ENCODE measurements at regions not wholly inside any gene's neighbourhood (a gene's known extent, or its start where the extent isn't known, plus 50 kb on each side); places are given as distances from the start of the nearest gene placed in this dataset.
"Not testable (repeated sequence)": the region's sequence is repeated elsewhere in the genome, so short reads cannot be mapped to it uniquely, and the experiment has no call there.

- DNase-seq (ENCODE audit: insufficient read length, low spot score), result no peak
Measured at GRCh38 chr1:65059930-65060538, 88.0 kb upstream of the AK4 start.

GRCh38 chr1:65062339-65062738 lies 85.7 kb upstream of the AK4 start:
- FAIRE-seq (no peak), DNase-seq (ENCODE audit: insufficient read length, low spot score) (no peak)

More at GRCh38 chr1:65059930-65060538, 88.0 kb upstream of the AK4 start:
- FAIRE-seq, result no peak

DNA sequence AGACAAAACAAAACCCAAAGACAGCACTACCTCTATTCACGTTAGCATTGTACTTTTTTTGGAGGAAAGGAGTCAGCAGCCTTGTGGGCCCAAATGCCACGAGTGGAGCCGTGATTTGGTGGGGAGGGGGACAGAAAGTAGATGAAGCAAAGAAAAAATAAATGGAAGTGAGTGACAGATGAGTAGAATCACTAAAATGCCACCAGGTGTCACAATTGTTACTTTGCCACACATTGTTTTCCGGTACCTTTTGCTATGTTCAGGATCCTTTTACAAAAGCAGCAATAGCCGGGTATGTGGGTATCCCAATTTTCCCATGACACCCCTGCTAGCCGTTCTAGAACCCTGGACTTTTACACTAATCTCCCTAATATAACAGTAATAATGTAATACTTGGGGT lies 85.0 kb upstream of the AK4 start:
- FAIRE-seq, result no peak
- DNase-seq (ENCODE audit: insufficient read length, low spot score), result no peak

- FAIRE-seq (no peak), DNase-seq (ENCODE audit: insufficient read length, low spot score) (no peak)
Measured at GRCh38 chr1:65064981-65065380, 83.0 kb upstream of the AK4 start.

- no peak for FAIRE-seq
- no peak for DNase-seq (ENCODE audit: insufficient read length, low spot score)
Measured at GRCh38 chr1:65065524-65066418, 82.2 kb upstream of the AK4 start.

DNA sequence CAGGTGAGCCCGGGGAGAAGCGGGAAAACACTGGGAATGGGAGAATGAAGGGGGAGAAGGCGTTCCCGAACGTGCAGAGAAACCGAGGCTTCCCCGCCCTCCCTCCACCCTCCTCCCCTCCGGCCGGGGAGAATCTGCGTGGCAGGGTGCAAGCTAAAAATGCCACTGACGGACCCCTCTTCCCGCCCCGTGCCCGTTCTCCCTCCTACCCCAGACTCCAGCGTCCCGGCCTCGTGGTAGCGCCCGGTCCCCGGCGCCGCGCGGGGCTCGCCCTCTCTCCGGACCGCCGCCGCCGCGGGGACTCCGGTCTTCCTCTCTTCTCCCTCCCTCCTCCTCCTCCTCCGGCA lies 81.6 kb upstream of the AK4 start:
- FAIRE-seq, result no peak

GRCh38 chr1:65066766-65067490 lies 81.1 kb upstream of the AK4 start:
- no peak for FAIRE-seq
- peak; percentile 46 for DNase-seq (ENCODE audit: insufficient read length, low spot score)

More for the DNA sequence above, 81.6 kb upstream of the AK4 start:
- no peak for DNase-seq (ENCODE audit: insufficient read length, low spot score)

- DNase-seq (ENCODE audit: insufficient read length, low spot score) (peak; percentile 50), FAIRE-seq (no peak)
Measured at GRCh38 chr1:65067491-65068201, 80.4 kb upstream of the AK4 start.

- peak; percentile 14 for FAIRE-seq
- DNase-seq (ENCODE audit: insufficient read length, low spot score), result no peak
Measured at GRCh38 chr1:65068202-65069010, 79.6 kb upstream of the AK4 start.

DNA sequence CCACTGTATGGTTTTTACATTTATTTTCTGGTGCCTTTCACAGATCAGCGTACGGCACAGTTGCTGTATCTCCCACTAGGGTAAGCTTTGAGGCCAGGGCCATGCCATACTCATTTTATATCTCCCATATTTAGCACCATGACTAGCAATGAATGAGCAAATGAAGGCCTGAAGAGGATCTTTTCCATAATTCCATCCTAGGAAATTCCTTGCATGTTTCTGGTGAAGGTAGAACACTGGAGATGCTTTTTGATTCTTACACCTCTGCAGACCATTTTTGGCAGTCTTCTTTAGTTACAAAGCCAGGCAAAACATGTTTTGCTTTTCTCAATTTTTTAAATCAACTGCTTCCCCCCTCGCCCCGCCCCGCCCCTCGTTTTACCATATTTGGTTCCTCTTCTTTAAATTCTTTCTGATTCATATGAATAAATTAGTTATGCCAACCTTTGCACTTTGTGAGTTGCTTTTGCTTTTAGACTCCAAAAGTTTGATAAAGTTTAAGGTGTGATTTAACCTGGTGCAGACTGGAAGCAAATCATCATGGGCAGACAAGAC lies 78.9 kb upstream of the AK4 start:
- FAIRE-seq (peak; percentile 39), DNase-seq (ENCODE audit: insufficient read length, low spot score) (no peak)

GRCh38 chr1:65072845-65073244 lies 75.2 kb upstream of the AK4 start:
- FAIRE-seq, result no peak
- DNase-seq (ENCODE audit: insufficient read length, low spot score), result no peak

GRCh38 chr1:65075123-65075976 lies 72.7 kb upstream of the AK4 start:
- FAIRE-seq (peak; percentile 81), DNase-seq (ENCODE audit: insufficient read length, low spot score) (peak; percentile 47)

DNA sequence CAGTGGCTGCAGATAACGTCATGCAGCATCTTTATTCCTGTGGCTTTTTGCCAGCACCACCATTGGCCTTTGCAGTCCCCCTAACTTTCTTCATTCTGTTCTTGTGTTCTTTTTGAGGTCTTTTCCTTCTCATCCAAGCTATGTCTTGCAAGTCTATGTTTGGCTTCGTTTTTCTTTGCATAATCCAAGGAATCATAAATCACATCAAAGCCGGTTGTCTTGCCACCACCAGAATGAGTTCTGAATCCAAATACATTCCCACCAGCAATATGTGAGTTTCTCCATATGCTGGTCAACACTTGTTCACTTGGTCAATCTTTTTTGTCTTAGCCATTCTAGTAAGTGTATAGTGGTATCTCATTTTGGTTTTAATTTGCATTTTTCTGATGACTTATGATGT lies 70.6 kb upstream of the AK4 start:
- DNase-seq (ENCODE audit: insufficient read length, low spot score), result no peak
- FAIRE-seq, result no peak

GRCh38 chr1:65079941-65080340 lies 68.1 kb upstream of the AK4 start:
- DNase-seq (ENCODE audit: insufficient read length, low spot score) (no peak), FAIRE-seq (no peak)

DNA sequence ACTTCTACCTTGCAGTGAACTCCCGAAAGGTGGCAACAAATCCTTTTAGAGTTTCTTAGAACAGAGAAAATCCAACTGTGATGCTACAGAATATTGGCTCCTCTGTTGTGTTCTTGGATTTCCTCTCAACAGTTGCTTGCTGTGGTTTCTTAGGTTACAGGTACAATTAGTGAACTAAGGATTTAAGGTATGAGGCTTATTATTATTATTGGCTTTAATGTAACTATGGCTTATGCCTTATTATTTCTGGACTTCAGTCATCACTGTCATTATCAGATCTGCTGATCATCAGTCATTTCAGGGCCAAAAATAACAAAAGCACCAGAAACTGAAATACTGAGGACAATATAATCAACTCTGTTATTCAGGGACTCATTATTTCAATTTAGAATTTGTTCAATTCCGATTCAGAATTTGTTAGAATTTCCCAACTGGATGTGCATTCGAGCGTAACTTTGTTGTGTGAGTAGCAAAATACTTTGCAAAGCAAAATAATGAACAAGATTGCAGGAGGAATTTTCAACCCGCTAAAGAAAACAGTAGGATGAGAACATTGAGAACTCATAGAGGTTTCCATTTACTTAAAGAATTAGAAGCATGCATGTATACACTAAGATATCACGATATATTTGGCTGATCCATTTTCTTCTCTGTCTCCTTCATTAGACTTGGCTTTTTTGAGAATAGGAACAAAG lies 65.5 kb upstream of the AK4 start:
- FAIRE-seq (no peak), DNase-seq (ENCODE audit: insufficient read length, low spot score) (no peak)

DNA sequence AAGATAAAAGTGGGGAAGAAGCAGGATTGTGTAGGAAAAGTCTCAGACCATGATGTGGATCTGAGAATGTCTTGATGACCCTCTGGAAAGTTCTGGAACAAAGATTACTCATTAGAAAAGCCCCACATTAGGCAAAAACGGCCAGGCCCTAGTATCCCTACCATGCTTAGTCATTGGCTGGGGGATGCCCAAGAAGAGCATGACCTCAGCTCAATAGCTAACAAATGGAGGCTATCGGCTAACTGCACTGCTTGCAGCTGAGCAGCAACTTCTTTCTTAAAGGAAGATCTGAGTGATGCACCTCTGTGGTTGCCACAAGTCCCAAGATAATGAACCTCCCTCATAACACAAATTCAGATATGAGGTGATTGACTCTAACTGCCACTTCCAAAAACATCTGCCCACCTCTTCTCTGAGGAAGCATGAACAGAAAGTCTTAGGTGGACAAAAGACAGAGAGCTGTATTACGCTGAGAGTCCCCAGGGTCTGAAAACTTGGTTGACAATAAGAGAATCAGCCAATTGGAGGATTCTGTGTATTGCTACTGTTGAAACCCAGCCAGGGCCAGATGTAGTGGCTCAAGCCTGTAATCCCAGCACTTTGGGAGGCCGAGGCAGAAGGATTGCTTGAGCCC lies 64.6 kb upstream of the AK4 start:
- no peak for DNase-seq (ENCODE audit: insufficient read length, low spot score)

GRCh38 chr1:65084066-65084465 lies 63.9 kb upstream of the AK4 start:
- FAIRE-seq (no peak), DNase-seq (ENCODE audit: insufficient read length, low spot score) (no peak)

More for the DNA sequence above, 64.6 kb upstream of the AK4 start:
- no peak for FAIRE-seq

DNA sequence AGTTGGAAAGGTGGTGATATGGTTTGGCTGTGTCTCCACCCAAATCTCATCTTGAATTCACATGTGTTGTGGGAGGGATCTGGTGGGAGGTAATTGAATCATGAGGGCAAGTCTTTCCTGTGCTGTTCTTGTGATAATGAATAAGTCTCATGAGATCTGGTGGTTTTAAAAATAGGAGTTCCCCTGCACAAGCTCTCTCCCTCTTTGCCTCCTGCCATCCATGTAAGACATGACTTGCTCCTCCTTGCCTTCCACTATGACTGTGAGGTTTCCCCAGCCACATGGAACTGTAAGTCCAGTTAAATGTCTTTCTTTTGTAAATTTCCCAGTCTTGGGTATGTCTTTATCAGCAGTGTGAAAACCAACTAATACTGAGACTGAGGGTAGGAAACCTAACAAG lies 60.5 kb upstream of the AK4 start:
- DNase-seq (ENCODE audit: insufficient read length, low spot score); FAIRE-seq: not testable (repeated sequence)
